Panc1 (cell line): ENCODE measurements at regions not wholly inside any gene's neighbourhood (a gene's known extent, or its start where the extent isn't known, plus 50 kb on each side); places are given as distances from the start of the nearest gene placed in this dataset.
"Not testable (repeated sequence)": the region's sequence is repeated elsewhere in the genome, so short reads cannot be mapped to it uniquely, and the experiment has no call there.

Experiments
- ATAC-seq: fragments of 200-7000 bp; cut with Tn5 transposase; 2 replicates; pipeline ENCODE4 v1.9.1; 2020; ENCODE audit warnings: mild to moderate bottlenecking, moderate library complexity
- BruUV-seq: library from RNA; stranded (reverse); fragments of 400-500 nt; replicated peaks from 2 replicates; lab custom pipeline; 2021; lab: Mats Ljungman, UMichigan
- CTCF ChIA-PET: fragments of 300-600 bp; sonication (Branson Sonifier 250); formaldehyde crosslinking; loops from one replicate; lab custom pipeline; 2022; ENCODE audit warnings: antibody characterized with exemption; lab: Charles Lee
- POLR2A ChIA-PET: fragments of 300-600 bp; sonication (Branson Sonifier 250); formaldehyde crosslinking; loops from one replicate; lab custom pipeline; 2022; ENCODE audit warnings: antibody characterized with exemption; lab: Charles Lee
- DNase-seq: peaks from one replicate; pipeline ENCODE4 v3.0.0-alpha.2; 2010; ENCODE audit warnings: low read depth, low spot score
- H3K27ac ChIP-seq: 2 replicates; pipeline ENCODE4 v1.5.1; 2011; ENCODE audit warnings: mild to moderate bottlenecking, low read length, inconsistent platforms
- H3K27me3 ChIP-seq: fragments of 200-500 bp; sonication (Bioruptor generic); 2 replicates; pipeline ENCODE4 v1.6.0; 2014; ENCODE audit warnings: low read length, inconsistent platforms; ENCODE audit not compliant: control insufficient read depth, insufficient read depth
- H3K36me3 ChIP-seq: fragments of 200-500 bp; sonication (Bioruptor generic); 2 replicates; pipeline ENCODE4 v1.5.1; 2014; ENCODE audit warnings: inconsistent platforms, mild to moderate bottlenecking, low read length, moderate library complexity; ENCODE audit not compliant: control insufficient read depth, insufficient read depth
- H3K4me1 ChIP-seq: 2 replicates; pipeline ENCODE4 v1.5.1; 2011; ENCODE audit warnings: inconsistent platforms, mild to moderate bottlenecking, low read length, moderate library complexity; ENCODE audit not compliant: control insufficient read depth, insufficient read depth
- H3K4me3 ChIP-seq, 2 experiments: 2 replicates each; pipeline ENCODE4 v1.5.1; 2011 to 2012; ENCODE audit warnings: low read depth in 2 of 2, low read length in 2 of 2, mild to moderate bottlenecking in 2 of 2, inconsistent platforms in 1 of 2, moderate library complexity in 1 of 2
- H3K9me3 ChIP-seq: fragments of 200-500 bp; sonication (Bioruptor generic); 2 replicates; pipeline ENCODE4 v1.5.1; 2014; ENCODE audit warnings: low read depth, mild to moderate bottlenecking, inconsistent platforms, low read length, moderate library complexity; ENCODE audit not compliant: control insufficient read depth, insufficient read depth
- CTCF ChIP-seq: fragments of 450-650 bp; IDR thresholded peaks from 2 replicates; pipeline ENCODE4 v1.5.1; 2017; ENCODE audit warnings: mild to moderate bottlenecking
- POLR2AphosphoS5 ChIP-seq: IDR thresholded peaks from 2 replicates; pipeline ENCODE4 v1.6.1; 2012; ENCODE audit warnings: mild to moderate bottlenecking, low read depth, low read length, moderate library complexity
- SIN3A ChIP-seq: IDR thresholded peaks from 2 replicates; pipeline ENCODE4 v1.6.1; 2012; ENCODE audit warnings: low read depth, mild to moderate bottlenecking, low read length, moderate library complexity, borderline replicate concordance; ENCODE audit not compliant: insufficient read depth
- TCF7L2 ChIP-seq: IDR thresholded peaks from 2 replicates; pipeline ENCODE4 v1.6.1; 2011; ENCODE audit warnings: mild to moderate bottlenecking, low read depth, low read length, inconsistent platforms
- in situ Hi-C: cut with HindIII; loops from 2 replicates; pipeline ENCODE4 v1.10.0; 2016; ENCODE audit warnings: low sequenced_read_pairs, low pct_unique_long_range_greater_than_20kb
- intact Hi-C: fragments of 100-400 bp; cut with micrococcal nuclease; formaldehyde crosslinking; loops from one replicate; pipeline ENCODE4 v1.10.0; 2022; ENCODE audit not compliant: unreplicated experiment
- TF ChIP-seq, protein P1 (sequence below), 2 experiments: IDR thresholded peaks; 2 replicates each; pipeline ENCODE4 v1.6.1; 2011 to 2012; ENCODE audit warnings: low read depth in 2 of 2, control low read depth in 1 of 2, low read length in 1 of 2, mild to moderate bottlenecking in 1 of 2, moderate library complexity in 1 of 2; ENCODE audit not compliant: insufficient read depth in 1 of 2

DNA sequence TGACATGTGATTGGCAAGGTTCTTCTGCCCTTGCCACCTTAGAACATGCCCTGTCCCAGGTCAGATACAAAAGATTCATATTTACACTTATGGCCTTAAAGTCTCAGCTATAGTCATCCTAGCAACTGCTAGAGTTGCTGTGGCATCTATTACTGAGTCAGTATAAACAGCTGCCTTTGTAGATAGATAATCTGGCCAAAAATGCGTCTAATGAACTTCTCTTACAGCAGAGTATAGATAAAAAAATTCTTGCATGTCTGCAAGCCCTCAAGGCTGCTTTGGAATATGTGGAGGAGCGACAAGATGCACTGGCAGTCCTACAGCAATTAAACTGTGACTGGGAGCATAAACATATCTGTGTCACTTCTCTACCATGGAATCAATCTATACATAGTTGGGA, 1209.7 kb upstream of the PABPC4L start:
- no peak for TF ChIP-seq CTCF
- TF ChIP-seq POLR2AphosphoS5 = no peak
- no peak for TF ChIP-seq TCF7L2
- no peak for TF ChIP-seq SIN3A
- TF ChIP-seq, protein P1, sequence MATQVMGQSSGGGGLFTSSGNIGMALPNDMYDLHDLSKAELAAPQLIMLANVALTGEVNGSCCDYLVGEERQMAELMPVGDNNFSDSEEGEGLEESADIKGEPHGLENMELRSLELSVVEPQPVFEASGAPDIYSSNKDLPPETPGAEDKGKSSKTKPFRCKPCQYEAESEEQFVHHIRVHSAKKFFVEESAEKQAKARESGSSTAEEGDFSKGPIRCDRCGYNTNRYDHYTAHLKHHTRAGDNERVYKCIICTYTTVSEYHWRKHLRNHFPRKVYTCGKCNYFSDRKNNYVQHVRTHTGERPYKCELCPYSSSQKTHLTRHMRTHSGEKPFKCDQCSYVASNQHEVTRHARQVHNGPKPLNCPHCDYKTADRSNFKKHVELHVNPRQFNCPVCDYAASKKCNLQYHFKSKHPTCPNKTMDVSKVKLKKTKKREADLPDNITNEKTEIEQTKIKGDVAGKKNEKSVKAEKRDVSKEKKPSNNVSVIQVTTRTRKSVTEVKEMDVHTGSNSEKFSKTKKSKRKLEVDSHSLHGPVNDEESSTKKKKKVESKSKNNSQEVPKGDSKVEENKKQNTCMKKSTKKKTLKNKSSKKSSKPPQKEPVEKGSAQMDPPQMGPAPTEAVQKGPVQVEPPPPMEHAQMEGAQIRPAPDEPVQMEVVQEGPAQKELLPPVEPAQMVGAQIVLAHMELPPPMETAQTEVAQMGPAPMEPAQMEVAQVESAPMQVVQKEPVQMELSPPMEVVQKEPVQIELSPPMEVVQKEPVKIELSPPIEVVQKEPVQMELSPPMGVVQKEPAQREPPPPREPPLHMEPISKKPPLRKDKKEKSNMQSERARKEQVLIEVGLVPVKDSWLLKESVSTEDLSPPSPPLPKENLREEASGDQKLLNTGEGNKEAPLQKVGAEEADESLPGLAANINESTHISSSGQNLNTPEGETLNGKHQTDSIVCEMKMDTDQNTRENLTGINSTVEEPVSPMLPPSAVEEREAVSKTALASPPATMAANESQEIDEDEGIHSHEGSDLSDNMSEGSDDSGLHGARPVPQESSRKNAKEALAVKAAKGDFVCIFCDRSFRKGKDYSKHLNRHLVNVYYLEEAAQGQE (IDR thresholded peaks at IDR 0.05; ENCODE audit: insufficient read depth in 1 of 2, low read depth in 2 of 2, low read length in 1 of 2) = no peak
- ChIA-PET CTCF (no interaction called here), POLR2A (no interaction called here)
- Histone ChIP-seq H3K27me3 (no peaks in the 10 kb centered on the region), H3K9me3 (no peaks in the 10 kb centered on the region), H3K27ac (no peak overlapping the region), H3K4me1 (no peaks in the 10 kb centered on the region), H3K36me3 (no peaks in the 10 kb centered on the region), H3K4me3 (no peak overlapping the region)
- in situ Hi-C loops = no loop called here
- ATAC-seq (no peak), DNase-seq (no peak)
- intact Hi-C loops = no loop called here
- no TSS peak for BruUV-seq

GRCh38 chr4:135409261-135409660, 1207.7 kb upstream of the PABPC4L start:
- BruUV-seq, H3K4me3 ChIP-seq, H3K27me3 ChIP-seq, ATAC-seq, in situ Hi-C loops, H3K4me1 ChIP-seq, CTCF ChIA-PET, H3K9me3 ChIP-seq, DNase-seq, H3K36me3 ChIP-seq, POLR2A ChIA-PET, H3K27ac ChIP-seq, intact Hi-C loops: not testable (repeated sequence)

GRCh38 chr4:135408109-135408508, 1206.5 kb upstream of the PABPC4L start:
- intact Hi-C loops = no loop called here
- TF ChIP-seq POLR2AphosphoS5 (no peak), SIN3A (no peak), CTCF (no peak), TCF7L2 (no peak)
- TF ChIP-seq, protein P1 (IDR thresholded peaks at IDR 0.05; ENCODE audit: insufficient read depth in 1 of 2, low read depth in 2 of 2, low read length in 1 of 2) = no peak
- CTCF ChIA-PET = interaction anchor here (0.5 kb wide), 1 partner anchor 238 kb away, joined by 4 read pairs; no protein-coding TSS in a partner anchor
- Histone ChIP-seq H3K36me3 (no peaks in the 10 kb centered on the region), H3K9me3 (no peaks in the 10 kb centered on the region), H3K4me1 (no peaks in the 10 kb centered on the region), H3K4me3 (no peak overlapping the region), H3K27ac (no peak overlapping the region), H3K27me3 (no peaks in the 10 kb centered on the region)
- POLR2A ChIA-PET = no interaction called here
- in situ Hi-C loops = no loop called here
- no peak for DNase-seq
- no TSS peak for BruUV-seq
- no peak for ATAC-seq

- H3K36me3 ChIP-seq, H3K4me3 ChIP-seq, POLR2A ChIA-PET, H3K4me1 ChIP-seq, DNase-seq, H3K27me3 ChIP-seq, ATAC-seq, intact Hi-C loops, H3K9me3 ChIP-seq, in situ Hi-C loops, CTCF ChIA-PET, H3K27ac ChIP-seq, BruUV-seq: not testable (repeated sequence)
Observed at GRCh38 chr4:135406597-135406996, 1205.0 kb upstream of the PABPC4L start.
